LHCN-M2 (cell line): ENCODE measurements at regions not wholly inside any gene's neighbourhood (a gene's known extent, or its start where the extent isn't known, plus 50 kb on each side); places are given as distances from the start of the nearest gene placed in this dataset.
A peak's percentile ranks its signal among the peaks of the same experiment; 100 is the strongest.

Source experiments
- DNase-seq: peaks from one replicate; pipeline ENCODE4 v3.0.0-alpha.2; 2012; ENCODE audit warnings: low read depth

DNA sequence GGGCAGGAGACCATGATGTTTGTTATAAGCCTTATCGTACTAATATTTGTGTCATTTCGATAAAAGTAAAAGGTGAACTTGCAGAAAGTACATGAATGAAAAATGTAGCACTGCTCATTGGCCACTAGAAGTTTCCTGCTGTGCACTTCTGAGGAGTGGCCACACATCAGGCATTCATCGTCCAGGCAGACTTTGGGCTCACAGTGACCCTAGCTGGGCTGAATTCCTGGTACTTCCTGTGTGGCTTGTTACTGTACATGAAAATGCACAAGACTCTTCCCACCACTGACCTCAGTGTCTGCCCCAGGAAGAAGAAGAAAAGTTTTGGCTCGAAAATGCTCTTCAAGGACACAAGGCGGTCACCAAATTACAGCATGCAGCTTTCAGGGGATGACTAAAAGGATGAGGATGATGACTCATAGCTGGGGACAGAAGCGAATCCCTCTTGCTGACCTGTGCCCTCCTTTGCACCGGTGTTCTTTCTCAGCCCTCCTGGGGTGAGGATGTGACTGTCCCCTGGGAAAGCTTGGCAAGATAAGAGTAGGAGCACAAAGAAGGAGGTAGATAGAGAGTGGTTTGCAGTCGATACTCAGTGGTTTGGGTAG lies 252.4 kb upstream of the KAZN start:
- DNase-seq = peak; percentile 64

GRCh38 chr1:14347186-14347585 lies 251.3 kb upstream of the KAZN start:
- no peak for DNase-seq

GRCh38 chr1:14347776-14348175 lies 250.7 kb upstream of the KAZN start:
- no peak for DNase-seq

DNA sequence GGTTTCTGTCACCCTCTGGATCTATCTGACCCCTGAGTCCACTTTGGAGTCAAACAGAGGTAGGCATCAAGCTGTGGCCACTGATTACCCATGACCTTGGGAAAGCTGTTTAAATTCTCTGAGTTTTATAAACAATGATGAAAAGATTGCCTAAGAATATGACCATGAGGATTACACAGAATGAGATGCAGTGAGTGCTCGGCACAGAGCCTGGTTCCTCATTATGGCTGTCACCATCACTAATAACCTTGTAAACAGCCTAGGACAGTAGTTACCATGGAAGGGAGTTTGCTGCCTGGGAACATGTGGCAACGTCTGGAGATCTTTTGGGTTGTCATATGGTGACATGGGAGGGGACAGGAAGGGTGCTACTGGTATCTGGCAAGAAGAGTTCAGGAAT lies 248.3 kb upstream of the KAZN start:
- DNase-seq = no peak

- DNase-seq = no peak
Observed at GRCh38 chr1:14352897-14353296, 245.6 kb upstream of the KAZN start.

- peak; percentile 58 for DNase-seq
Observed at GRCh38 chr1:14361005-14361404, 237.5 kb upstream of the KAZN start.

DNA sequence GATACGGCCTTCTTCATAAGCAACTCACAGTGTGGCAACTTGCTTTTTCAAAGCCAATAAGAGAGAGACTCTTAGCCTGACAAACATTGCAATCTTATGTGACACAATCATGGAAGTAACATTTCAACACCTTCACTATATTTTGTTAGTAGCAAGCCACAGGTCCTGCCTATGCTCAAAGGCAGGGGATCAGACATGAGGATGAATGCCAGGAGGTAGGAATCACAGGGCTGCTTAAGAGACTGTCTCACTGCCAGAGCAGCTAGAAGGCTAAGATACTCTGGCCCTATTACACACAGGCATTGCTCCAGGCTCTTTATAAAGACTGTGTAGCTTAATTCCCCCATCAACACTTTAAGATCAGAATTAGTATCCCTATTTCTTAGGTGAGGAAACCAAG lies 236.2 kb upstream of the KAZN start:
- no peak for DNase-seq

DNA sequence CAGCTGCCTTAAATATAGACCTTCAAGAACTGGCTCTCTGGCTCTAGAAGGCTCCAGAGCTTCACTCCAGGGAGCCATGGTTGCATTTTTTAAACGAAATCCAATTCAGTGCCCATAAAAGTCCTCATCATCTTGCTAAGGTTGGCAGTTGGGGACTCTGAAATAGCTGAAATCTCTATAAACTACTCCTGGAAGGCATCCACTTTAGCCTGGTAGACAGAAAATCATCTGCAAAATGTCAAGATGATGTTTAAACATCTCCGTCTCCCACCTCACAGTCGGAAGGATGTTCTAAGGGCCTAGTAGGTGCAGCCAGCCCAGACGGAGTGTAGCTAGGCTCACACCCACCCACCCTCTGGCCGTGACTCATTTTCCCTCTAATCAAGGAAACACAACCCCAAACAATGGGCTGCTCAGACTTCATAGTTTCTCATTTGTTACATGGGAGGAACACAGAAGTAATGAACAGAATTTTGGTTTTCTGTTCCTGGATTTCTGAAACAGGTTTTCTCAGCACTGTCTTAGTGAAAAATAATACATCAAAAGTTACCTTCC lies 235.4 kb upstream of the KAZN start:
- no peak for DNase-seq

GRCh38 chr1:14363707-14364413 lies 234.6 kb upstream of the KAZN start:
- DNase-seq = no peak

DNA sequence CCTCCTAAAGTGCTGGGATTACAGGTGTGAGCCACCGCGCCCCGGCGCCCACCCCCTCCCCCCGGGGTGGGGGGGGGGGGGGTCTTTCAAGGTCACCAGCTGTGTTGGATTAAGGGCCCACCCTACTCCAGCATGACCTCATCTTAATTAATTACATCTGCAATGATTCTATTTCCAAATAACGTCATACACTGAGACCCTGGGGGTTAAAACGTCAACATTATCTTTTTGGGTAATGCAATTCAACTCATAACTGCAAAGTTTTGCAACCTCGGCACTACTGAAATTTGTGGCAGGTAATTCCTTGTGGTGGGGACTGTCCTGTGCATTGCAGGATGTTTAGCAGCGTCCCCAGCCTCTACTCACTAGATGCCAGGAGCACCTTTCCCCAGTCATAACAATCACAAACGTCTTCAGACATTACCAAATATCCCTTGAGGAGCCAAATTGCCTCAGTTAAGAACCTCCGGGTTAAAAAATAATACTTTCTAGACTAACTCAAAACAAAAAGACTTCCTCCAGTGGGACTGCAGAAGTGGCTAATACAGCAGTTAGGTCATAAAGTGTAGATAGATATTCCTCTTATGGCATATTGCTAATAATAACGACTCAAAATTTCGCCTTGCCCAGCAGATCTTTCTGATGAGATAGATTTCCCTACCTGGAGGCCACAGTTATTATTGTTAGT lies 233.0 kb upstream of the KAZN start:
- no peak for DNase-seq

DNA sequence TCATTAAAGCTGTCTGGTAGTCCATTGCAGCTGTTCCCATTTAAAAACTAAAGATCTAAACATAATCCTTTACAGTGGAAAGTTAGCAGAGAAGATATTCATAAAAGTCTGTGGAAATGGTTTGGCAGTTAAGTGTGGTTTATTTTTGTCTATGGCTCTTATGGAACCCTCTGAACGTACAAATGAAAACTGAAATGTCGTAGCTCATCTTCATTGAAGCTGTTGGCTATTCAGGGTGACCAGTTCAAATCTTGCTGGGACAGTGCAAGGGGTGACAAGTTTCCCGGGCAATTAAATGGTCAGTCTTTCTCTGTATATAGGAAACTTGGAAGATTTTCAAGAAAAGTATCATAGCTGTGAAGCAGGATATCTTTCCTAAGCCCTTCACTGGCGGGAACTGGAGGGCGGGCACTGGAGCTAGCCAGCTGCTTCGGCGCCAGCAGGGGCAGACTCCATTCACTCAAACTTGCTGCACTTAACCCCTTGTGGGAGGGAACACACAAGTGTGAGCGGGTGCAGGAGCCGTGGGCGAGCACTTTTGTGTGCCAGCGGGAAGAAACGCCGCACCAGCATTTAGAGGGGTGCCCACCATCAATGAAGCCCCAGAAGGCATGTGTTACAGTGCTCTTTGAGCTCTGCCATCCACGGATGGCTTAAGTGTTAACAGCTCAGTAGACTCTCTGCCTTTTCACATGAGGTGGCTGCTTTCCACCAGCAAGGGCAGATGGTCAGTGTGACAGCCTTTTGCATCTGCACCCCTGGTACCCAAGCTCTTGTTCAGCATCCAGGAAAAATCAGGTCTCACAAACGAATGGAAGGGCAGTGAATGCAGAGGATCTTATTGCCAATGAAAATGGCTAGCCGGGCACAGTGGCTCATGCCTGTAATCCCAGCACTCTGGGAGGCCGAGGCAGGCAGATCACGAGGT lies 232.1 kb upstream of the KAZN start:
- peak; percentile 70 for DNase-seq

- no peak for DNase-seq
Observed at GRCh38 chr1:14367451-14367850, 231.0 kb upstream of the KAZN start.

- DNase-seq = no peak
Observed at GRCh38 chr1:14369526-14370213, 228.8 kb upstream of the KAZN start.

GRCh38 chr1:14371771-14372497 lies 226.6 kb upstream of the KAZN start:
- DNase-seq = no peak

DNA sequence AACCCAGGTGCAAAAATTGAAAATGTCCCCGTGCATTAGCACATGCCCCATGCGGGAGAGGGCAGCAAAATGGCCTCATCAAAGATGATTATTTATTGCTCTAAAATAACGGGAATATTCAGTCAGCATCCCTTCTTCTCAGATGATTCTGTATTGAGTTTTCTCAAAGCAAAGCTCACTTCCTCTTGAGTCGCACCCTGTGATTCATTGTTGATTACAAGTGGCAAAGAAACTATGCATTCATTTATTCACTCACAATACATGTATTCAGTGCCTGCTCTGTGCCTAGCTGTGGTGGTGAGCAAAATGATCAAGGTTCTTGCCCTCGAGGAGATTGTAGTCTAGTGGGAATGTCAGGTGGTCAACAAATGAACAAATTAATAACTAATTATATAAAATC lies 226.0 kb upstream of the KAZN start:
- no peak for DNase-seq

DNA sequence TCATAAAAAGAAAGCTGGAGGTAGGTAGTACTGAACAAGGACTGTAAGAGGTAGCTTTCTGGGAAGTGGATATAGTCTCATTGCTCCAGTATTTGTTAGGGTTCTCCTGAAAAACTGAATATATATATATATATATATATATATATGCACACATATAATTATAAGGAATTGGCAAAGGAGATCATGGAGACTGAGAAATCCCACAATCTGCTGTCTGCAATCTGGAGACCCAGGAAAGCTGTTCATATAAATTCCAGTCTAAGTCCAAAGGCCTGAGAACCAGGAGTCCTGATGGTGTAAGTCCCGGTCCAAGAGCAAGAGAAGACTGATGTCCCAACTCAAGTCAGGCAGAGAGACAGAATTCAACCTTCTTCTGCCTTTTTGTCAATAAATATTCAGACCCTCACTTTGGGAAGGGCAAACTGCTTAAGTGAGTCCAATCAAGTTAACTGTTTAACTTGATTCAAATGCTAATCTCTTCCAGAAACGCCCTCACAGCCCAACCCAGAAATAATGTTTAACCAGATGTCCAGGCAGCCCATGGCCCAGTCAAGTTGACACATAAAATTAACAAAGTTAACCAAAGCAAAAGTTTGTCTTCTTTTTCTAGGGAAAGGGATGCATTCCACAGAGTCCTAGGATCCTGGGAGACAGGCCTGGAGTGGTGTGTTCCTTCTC lies 225.3 kb upstream of the KAZN start:
- DNase-seq = no peak

DNA sequence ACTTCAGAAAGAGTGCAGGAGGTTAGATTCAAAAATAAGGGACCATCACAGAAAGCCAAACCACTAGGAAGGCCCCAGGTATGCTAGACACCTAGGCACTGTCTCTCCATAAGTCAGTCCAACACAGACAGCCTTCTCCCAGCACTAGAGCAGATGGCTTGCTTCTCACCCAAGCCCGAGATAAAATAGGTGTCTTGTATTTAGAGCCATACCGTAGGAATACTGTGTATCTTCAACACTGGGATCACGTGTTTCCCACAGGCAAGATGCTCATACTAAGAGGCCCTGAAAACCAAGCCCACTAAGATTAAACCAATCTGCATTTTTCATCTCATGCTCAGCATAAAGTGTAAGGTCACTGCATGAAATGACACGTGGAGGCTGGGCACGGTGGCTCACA lies 223.3 kb upstream of the KAZN start:
- DNase-seq = no peak

- peak; percentile 78 for DNase-seq
Observed at GRCh38 chr1:14377386-14377785, 221.1 kb upstream of the KAZN start.

GRCh38 chr1:14380408-14380807 lies 218.1 kb upstream of the KAZN start:
- DNase-seq = no peak

- DNase-seq = peak; percentile 55
Observed at GRCh38 chr1:14390816-14391215, 207.7 kb upstream of the KAZN start.
